Stimulated activated CD8-positive, alpha-beta memory T cell treated with anti-CD3 and anti-CD28 coated beads, Interleukin-7, amount 100 ng/mL, for 48 hours (primary cell): ENCODE measurements at regions not wholly inside any gene's neighbourhood (a gene's known extent, or its start where the extent isn't known, plus 50 kb on each side); places are given as distances from the start of the nearest gene placed in this dataset.
"Not testable (repeated sequence)": the region's sequence is repeated elsewhere in the genome, so short reads cannot be mapped to it uniquely, and the experiment has no call there.

ENCODE experiments used
- DNase-seq, 2 donors: peaks; one replicate each; pipeline ENCODE4 v3.0.0-alpha.2; 2020; ENCODE audit warnings: low read depth in 1 of 2; ENCODE audit errors: extremely low read depth in 1 of 2

GRCh38 chr7:94303118-94303517 is 91.6 kb upstream of the COL1A2 start:
- no peak for DNase-seq

GRCh38 chr7:94303695-94304094 is 91.0 kb upstream of the COL1A2 start:
- DNase-seq: no peak

DNA sequence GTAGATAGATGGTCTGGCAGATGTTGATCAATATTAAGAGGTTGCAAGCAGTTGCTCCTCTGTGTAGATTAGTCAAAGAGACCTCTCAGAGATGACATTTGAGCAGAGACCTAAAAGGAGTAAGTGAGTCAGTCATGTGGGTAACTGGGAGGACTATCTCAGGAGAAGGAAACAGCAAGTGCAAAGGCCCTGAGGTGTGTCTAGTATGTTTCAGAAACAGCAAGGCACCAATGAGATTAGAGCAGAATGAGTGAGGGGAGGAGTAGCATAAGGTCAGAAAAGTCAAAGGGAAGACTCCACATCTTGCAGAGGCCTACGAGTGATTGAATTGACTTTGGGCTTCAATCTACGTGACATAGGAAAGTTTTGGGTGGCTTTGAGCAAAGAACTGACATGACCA is 89.8 kb upstream of the COL1A2 start:
- no peak for DNase-seq

DNA sequence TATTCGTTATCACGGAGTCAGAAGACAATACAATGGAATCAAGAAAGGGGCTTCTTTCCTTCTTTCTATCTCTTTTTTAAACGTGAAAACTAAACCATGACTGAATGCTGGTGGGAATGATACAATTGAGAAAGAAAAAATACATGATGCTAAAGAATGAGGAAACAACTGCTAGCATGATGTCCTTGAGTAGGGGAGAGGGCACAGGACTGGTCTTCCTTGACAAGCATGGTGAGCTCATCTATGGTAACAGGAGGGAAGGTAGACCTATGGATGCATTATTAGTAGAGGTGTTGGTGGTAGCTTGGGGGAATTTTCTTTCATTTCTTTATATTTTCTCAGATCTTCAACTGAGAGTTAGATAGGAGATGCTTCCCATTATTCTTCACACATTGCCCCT is 88.9 kb upstream of the COL1A2 start:
- no peak for DNase-seq

DNA sequence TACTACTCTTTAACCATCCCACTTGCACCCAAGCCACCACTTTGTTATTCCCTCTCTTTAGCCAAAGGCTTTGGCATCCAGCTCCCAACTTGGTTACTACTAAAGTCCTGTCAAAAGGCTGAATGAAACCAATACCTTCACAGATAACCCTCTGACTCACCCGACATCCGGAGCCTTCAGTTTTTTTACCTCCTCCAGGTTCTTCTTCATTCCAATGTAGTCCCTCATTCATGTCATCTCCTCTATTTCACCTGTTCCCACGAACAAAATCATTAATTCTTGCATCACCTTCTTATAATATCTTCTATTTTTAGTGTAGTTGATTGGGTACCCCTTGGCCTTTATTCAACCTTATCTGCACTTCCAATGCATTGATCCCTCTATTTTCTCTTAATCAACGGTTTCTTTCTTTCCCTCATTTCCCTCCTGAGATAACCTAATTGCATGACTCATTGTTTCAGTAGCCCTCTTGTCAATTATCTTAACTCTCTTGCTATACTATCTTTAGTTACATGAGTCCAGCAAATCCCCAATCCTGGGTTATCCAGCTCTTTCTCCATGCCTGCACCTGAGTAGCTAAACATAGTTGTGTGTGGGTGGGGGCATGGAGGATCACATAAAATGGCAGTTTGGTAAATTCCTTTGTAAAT is 87.2 kb upstream of the COL1A2 start:
- DNase-seq: no peak

DNA sequence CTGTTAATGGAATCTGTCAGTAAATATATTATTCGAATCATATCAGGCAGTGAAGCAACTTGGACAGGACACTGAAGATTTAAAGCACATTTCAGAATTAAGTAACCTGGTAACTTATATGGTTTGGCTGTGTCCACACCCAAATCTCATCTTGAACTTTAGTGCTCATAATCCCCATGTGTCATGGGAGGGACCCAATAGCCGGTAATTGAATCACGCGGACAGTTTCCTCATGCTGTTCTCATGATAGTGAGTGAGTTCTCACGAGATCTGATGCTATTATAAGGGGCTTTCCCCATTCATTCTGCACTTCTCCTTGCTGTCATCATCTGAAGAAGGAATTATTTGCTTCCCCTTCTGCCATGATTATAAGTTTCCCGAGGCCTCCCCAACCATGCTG is 83.2 kb upstream of the COL1A2 start:
- DNase-seq: no peak

- no peak for DNase-seq
These were observed 80.8 kb upstream of the COL1A2 start for GRCh38 chr7:94313926-94314325.

GRCh38 chr7:94314413-94315410 is 80.0 kb upstream of the COL1A2 start:
- no peak for DNase-seq

GRCh38 chr7:94321138-94321537 is 73.6 kb upstream of the COL1A2 start:
- not testable (repeated sequence) for DNase-seq

DNA sequence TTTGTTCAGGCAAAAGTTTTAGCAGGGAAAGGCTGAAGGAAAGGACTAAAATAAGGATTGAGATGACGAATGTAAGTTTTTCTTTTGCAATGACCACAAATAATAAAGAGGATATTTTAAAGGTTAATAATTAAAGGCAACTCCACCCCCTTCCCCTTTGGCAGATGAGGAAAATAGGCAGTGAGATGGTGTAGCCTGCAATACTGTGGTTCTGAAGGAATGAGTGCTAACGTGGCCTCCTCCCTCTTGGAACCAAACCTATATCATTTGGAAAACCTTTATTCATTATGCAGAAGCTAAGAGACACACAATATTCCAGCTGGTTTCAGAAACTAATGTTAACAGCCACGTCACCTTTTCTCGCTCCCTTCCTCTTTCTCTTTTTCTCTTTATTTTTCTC is 70.9 kb upstream of the COL1A2 start:
- DNase-seq: no peak

DNA sequence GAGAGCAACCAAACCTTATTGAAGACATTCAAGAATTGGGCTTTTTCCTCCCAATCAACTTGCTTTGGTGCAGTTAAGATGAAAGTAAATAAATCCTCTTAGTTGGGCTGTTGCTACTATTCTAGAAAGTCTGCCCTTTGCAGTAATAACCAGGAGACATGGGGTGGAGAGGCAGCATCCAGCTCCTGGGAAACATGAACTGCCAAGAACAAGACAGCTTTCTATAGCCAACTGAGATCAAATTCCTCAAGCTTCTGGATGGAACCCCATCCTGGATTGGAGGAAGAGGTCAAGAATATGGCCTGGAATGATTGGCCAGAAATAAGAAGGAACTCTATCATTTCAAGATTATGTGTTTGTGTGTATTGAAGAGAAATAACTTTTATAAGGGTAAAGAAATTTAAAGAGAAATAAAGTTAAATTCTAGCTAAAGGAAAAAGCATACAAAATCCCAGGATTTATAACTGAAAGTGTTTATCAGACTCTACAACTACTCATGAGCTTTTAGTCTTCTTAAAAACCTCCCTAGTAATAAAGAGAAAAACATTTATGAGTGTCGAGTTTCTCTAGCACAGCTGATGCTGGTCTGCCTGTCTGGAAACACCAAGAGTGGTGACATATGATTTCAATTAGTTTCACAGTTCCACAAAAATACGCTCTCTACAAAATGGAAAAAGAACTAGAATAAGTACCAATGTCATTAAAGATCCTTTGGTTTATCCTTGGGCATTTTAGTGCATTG is 70.1 kb upstream of the COL1A2 start:
- DNase-seq: no peak

GRCh38 chr7:94325122-94325475 is 69.6 kb upstream of the COL1A2 start:
- no peak for DNase-seq

GRCh38 chr7:94330269-94331020 is 64.2 kb upstream of the COL1A2 start:
- DNase-seq: no peak

DNA sequence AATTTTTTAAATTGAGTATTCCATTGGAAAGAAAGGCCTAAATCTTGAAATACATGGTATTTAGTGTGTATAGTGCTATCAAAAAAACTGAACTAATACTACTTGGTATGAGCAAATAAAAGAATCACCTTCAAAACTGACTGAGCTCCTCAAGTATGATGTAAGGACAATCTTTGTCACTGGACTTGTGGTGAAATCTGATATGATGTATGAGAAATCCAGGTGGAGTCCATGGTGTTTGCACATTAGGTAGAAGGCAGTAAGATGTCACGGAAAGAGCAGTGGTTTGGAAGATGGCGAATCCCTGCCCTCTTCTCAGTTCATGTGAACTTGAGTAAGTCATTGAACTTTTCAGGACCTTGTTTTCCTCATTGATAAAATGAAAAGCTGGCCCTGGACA is 62.1 kb upstream of the COL1A2 start:
- no peak for DNase-seq

GRCh38 chr7:94333810-94334209 is 60.9 kb upstream of the COL1A2 start:
- no peak for DNase-seq

GRCh38 chr7:94335586-94335985 is 59.1 kb upstream of the COL1A2 start:
- no peak for DNase-seq

DNA sequence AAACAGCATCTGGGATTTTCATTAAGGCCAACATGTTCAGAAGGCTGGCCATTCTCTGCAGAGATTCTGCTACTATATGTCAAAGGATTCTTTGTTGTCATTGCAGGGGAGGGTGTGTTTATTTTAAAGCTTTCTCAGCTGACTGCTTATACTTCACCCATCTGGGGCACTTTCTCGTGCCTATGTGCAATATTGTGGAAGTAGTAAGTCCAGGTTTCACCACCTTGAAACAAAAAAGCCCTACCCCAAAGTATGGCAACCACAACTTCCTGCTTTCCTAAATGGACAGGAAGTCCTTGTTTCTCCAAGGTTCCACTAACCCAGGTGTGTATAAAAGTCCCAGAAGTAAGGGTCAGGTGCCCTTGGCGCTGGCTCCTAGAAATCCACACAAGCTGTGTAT is 58.7 kb upstream of the COL1A2 start:
- no peak for DNase-seq

- no peak for DNase-seq
These were observed 55.7 kb upstream of the COL1A2 start for GRCh38 chr7:94338921-94339371.

GRCh38 chr7:94344826-94345225 is 49.9 kb upstream of the COL1A2 start:
- DNase-seq: no peak
